ENCODE measurements at regions not wholly inside any gene's neighbourhood (a gene's known extent, or its start where the extent isn't known, plus 50 kb on each side); places are given as distances from the start of the nearest gene placed in this dataset.
A peak's percentile ranks its signal among the peaks of the same experiment; 100 is the strongest.

DNA sequence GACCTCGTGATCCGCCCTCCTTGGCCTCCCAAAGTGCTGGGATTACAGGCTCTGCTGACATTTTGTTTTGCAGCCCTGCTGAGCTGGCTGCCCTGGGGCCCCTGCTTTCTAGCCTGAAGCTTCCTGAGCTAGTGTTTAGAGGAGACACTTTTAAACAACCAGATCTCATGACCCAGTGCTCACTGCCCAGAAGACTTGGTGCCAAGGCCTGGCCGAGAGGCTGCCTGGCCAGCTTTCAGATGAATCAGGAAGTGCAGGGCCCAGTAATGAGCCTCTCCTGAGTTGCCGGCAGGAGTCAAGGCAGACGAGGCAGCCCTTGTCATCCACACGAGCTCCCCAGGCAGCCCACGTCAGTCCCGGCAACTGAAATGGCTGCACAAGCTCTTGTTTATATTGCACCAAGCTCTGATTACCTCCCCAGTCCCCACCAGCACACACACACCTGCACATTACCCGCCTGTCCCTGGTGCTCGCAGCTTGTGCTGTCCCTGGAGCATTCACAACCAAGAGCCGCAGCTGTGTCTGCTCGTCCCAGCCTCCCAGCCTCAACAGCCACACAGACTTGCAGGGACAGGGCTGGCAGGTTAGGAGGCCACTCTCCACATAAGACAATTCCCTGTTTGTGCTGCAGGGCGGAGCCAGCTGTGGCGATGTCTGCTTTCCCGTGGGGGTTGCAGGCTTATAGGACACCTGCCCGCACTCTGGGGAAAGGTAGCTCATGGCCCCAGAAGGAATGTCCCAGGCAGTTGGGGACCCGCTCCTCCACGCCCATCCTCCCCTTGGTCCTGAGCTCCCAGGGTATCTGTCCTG is 331.2 kb upstream of the MYT1L start:
- no peaks in the 10 kb centered on the region for H3K4me1 ChIP-seq
- TF ChIP-seq POLR2AphosphoS5 (IDR thresholded peaks at IDR 0.05): no peak
- no peak for TF ChIP-seq POLR2A (IDR thresholded peaks at IDR 0.05)
- TF ChIP-seq, protein P1, sequence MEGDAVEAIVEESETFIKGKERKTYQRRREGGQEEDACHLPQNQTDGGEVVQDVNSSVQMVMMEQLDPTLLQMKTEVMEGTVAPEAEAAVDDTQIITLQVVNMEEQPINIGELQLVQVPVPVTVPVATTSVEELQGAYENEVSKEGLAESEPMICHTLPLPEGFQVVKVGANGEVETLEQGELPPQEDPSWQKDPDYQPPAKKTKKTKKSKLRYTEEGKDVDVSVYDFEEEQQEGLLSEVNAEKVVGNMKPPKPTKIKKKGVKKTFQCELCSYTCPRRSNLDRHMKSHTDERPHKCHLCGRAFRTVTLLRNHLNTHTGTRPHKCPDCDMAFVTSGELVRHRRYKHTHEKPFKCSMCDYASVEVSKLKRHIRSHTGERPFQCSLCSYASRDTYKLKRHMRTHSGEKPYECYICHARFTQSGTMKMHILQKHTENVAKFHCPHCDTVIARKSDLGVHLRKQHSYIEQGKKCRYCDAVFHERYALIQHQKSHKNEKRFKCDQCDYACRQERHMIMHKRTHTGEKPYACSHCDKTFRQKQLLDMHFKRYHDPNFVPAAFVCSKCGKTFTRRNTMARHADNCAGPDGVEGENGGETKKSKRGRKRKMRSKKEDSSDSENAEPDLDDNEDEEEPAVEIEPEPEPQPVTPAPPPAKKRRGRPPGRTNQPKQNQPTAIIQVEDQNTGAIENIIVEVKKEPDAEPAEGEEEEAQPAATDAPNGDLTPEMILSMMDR (IDR thresholded peaks at IDR 0.05 in 8 of 11, conservative IDR thresholded peaks at IDR 0.05 in 3 of 11): no peak
- no peak for DNase-seq
- peaks cover 0 to 11% (median 0%) of the 10 kb centered on the region in 7 donors for H3K27me3 ChIP-seq (replicated peaks in 1 of 7)
- no peaks in the 10 kb centered on the region for H3K36me3 ChIP-seq
- H3K4me3 ChIP-seq: no peak overlapping the region
- intact Hi-C loops (cut with DNase I; ENCODE audit: low total_unique reads): no loop called here
- 70 to 84% (median 80%) methylated on average over 9 to 18 of the region's 18 CpGs for WGBS, 5 donors
- H3K9me3 ChIP-seq: peaks cover 0 to 22% (median 8%) of the 10 kb centered on the region in 8 donors
- no peak overlapping the region for H3K27ac ChIP-seq

DNA sequence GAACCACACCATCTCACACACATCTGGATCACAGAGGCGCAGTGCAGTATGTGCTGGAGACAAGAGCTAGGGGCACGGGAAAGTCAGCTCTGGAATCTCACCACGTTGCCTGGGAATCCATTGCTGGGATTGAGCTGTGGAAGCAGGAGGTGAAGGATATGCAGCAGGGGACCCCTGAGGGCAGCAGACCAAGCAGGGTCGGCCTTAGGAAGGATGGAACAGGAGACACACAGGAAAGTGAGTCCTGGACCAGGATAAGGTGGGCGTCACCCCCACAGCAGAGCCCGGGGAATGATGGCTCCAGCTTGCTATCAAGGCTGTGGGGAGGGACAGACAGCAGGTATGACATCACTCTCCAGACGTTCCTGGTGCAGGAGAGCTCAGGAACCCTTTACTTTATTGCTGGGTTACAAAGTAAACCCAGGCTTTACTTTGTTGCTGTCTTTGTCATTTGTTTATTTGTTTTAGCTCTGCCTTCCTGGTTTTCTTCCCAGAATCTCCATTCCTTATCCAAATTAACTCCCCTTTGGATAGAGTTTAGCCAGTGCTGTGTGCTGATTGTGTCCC is 329.8 kb upstream of the MYT1L start:
- H3K9me3 ChIP-seq: peaks cover 0 to 22% (median 8%) of the 10 kb centered on the region in 8 donors
- TF ChIP-seq POLR2A (IDR thresholded peaks at IDR 0.05): no peak
- TF ChIP-seq POLR2AphosphoS5 (IDR thresholded peaks at IDR 0.05): no peak
- TF ChIP-seq, protein P1 (IDR thresholded peaks at IDR 0.05 in 8 of 11, conservative IDR thresholded peaks at IDR 0.05 in 3 of 11): no peak
- DNase-seq: no peak
- no peak overlapping the region for H3K27ac ChIP-seq
- WGBS, 5 donors: 64 to 87% (median 80%) methylated on average over 7 of the region's 7 CpGs
- intact Hi-C loops (cut with DNase I; ENCODE audit: low total_unique reads): no loop called here
- H3K4me1 ChIP-seq: no peaks in the 10 kb centered on the region
- H3K36me3 ChIP-seq: no peaks in the 10 kb centered on the region
- peaks cover 0 to 25% (median 0%) of the 10 kb centered on the region in 7 donors for H3K27me3 ChIP-seq (replicated peaks in 1 of 7)
- H3K4me3 ChIP-seq: no peak overlapping the region

DNA sequence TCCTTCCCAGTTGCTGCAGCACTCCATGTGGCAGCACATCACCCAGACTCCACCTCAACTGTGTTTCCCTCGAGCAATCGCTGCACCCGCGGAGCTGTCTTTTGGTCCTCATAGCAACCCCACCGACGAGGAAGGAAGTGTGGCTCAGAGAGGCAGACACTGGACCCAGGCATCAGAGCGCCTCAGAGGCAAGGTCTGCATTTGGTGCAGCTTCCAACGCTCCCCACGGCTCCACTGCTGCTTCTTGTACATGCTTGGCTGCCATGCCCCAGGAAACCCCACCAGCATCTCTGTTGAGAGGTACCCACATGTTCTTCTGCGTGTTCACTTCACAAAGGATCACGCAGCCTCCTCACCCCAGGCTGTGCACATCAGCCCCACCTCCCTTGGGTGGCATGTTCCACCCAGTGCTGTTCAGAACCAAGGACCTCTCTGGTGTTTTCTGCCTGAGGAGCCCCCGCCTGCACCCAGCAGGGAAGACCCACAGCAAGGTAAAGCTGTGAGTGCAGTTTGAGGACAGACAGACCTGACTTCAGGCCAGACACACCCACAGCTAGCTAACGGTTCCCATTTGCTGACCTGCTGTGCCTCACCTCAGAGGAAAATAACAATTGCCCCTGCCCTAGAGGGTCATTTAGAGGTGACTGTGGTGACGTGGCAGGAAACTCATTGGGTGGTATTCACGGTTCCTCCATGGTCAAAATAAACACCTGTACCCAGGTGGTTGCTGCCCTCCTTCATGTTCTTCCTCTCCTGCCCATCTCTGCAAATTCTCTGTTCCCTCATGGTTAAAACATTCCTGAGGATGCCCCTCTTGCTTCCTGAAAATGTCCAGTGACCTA is 326.3 kb upstream of the MYT1L start:
- no peaks in the 10 kb centered on the region for H3K36me3 ChIP-seq
- peak; percentile 64 for DNase-seq
- H3K27me3 ChIP-seq (replicated peaks in 1 of 7): peaks cover 0 to 20% (median 0%) of the 10 kb centered on the region in 7 donors
- TF ChIP-seq POLR2A (IDR thresholded peaks at IDR 0.05) (no peak), POLR2AphosphoS5 (IDR thresholded peaks at IDR 0.05) (no peak)
- TF ChIP-seq, protein P1 (IDR thresholded peaks at IDR 0.05 in 8 of 11, conservative IDR thresholded peaks at IDR 0.05 in 3 of 11): no peak
- peaks cover 0 to 22% (median 8%) of the 10 kb centered on the region in 8 donors for H3K9me3 ChIP-seq
- no peak overlapping the region for H3K4me3 ChIP-seq
- intact Hi-C loops (cut with DNase I; ENCODE audit: low total_unique reads): no loop called here
- H3K4me1 ChIP-seq: no peaks in the 10 kb centered on the region
- no peak overlapping the region for H3K27ac ChIP-seq
- 48 to 61% (median 52%) methylated on average over 14 to 15 of the region's 15 CpGs for WGBS, 5 donors

Measured in spleen (tissue), 11 donors.